Urinary bladder (tissue), 3 donors: ENCODE measurements at regions not wholly inside any gene's neighbourhood (a gene's known extent, or its start where the extent isn't known, plus 50 kb on each side); places are given as distances from the start of the nearest gene placed in this dataset.

ENCODE experiments used
- DNase-seq: peaks from one replicate; pipeline ENCODE4 v3.0.0-alpha.2; 2015; ENCODE audit errors: extremely low spot score
- H3K27ac ChIP-seq: one replicate; pipeline ENCODE4 v1.5.1; 2013; ENCODE audit warnings: low read depth, mild to moderate bottlenecking, moderate library complexity
- H3K36me3 ChIP-seq: one replicate; pipeline ENCODE4 v1.6.1; 2013; ENCODE audit warnings: mild to moderate bottlenecking, moderate library complexity; ENCODE audit not compliant: insufficient read depth
- H3K4me1 ChIP-seq: one replicate; pipeline ENCODE4 v1.6.1; 2013; ENCODE audit warnings: mild to moderate bottlenecking, moderate library complexity; ENCODE audit not compliant: insufficient read depth
- H3K4me3 ChIP-seq: one replicate; pipeline ENCODE4 v1.5.1; 2013; ENCODE audit warnings: low read depth, low read length
- WGBS: extraction: QIAGEN DNeasy Blood & Tissue Kit; methylation state at CpG from one replicate; pipeline ENCODE4 v1.1.7; 2013; 5-methylcytosine and 5-hydroxymethylcytosine counted together
- donor health status: healthy with polysubstance abuse.
- donor health status: healthy.

- no peak overlapping the region for H3K27ac ChIP-seq
- WGBS, result 85% methylated on average over 5 of the region's 5 CpGs
Observed at GRCh38 chr1:68938051-68938666, 441.3 kb upstream of the DEPDC1 start.

GRCh38 chr1:68950036-68950435 lies 453.2 kb upstream of the DEPDC1 start:
- DNase-seq, result no peak
- Histone ChIP-seq H3K36me3 (no peaks in the 10 kb centered on the region), H3K4me1 (no peaks in the 10 kb centered on the region), H3K27ac (no peak overlapping the region), H3K4me3 (no peak overlapping the region)
- WGBS, result 39% methylated on average over 3 of the region's 3 CpGs

More at GRCh38 chr1:68938051-68938666, 441.3 kb upstream of the DEPDC1 start:
- DNase-seq, result no peak
- H3K36me3 ChIP-seq, result no peaks in the 10 kb centered on the region
- H3K4me1 ChIP-seq, result no peaks in the 10 kb centered on the region
- H3K4me3 ChIP-seq, result no peak overlapping the region

- 39% methylated on average over 1 of the region's 1 CpG for WGBS
- Histone ChIP-seq H3K4me3 (no peak overlapping the region), H3K36me3 (no peaks in the 10 kb centered on the region), H3K27ac (no peak overlapping the region), H3K4me1 (no peaks in the 10 kb centered on the region)
- DNase-seq, result no peak
Observed at GRCh38 chr1:68953311-68953710, 456.4 kb upstream of the DEPDC1 start.

GRCh38 chr1:68954841-68955240 lies 458.0 kb upstream of the DEPDC1 start:
- Histone ChIP-seq H3K36me3 (no peaks in the 10 kb centered on the region), H3K4me3 (no peak overlapping the region), H3K27ac (no peak overlapping the region), H3K4me1 (no peaks in the 10 kb centered on the region)
- no peak for DNase-seq
- 70% methylated on average over 2 of the region's 2 CpGs for WGBS

- WGBS, result 45% methylated on average over 5 of the region's 5 CpGs
- H3K4me1 ChIP-seq, result no peaks in the 10 kb centered on the region
- no peak for DNase-seq
- no peak overlapping the region for H3K4me3 ChIP-seq
- no peak overlapping the region for H3K27ac ChIP-seq
- H3K36me3 ChIP-seq, result no peaks in the 10 kb centered on the region
Observed at GRCh38 chr1:68955424-68955823, 458.5 kb upstream of the DEPDC1 start.

GRCh38 chr1:68958958-68959357 lies 462.1 kb upstream of the DEPDC1 start:
- WGBS, result 22% methylated on average over 3 of the region's 3 CpGs
- DNase-seq, result no peak
- no peaks in the 10 kb centered on the region for H3K4me1 ChIP-seq
- H3K36me3 ChIP-seq, result no peaks in the 10 kb centered on the region
- H3K27ac ChIP-seq, result no peak overlapping the region
- H3K4me3 ChIP-seq, result no peak overlapping the region

GRCh38 chr1:68959461-68960030 lies 462.7 kb upstream of the DEPDC1 start:
- DNase-seq, result no peak
- 66% methylated on average over 1 of the region's 1 CpG for whole genome bisulfite sequencing
- Histone ChIP-seq H3K4me3 (no peak overlapping the region), H3K36me3 (no peaks in the 10 kb centered on the region), H3K27ac (no peak overlapping the region), H3K4me1 (no peaks in the 10 kb centered on the region)

GRCh38 chr1:68961143-68961542 lies 464.3 kb upstream of the DEPDC1 start:
- Histone ChIP-seq H3K36me3 (no peaks in the 10 kb centered on the region), H3K4me1 (no peaks in the 10 kb centered on the region), H3K27ac (no peak overlapping the region), H3K4me3 (no peak overlapping the region)
- no peak for DNase-seq
- WGBS, result 97% methylated on average over 1 of the region's 1 CpG

GRCh38 chr1:68963353-68963752 lies 466.5 kb upstream of the DEPDC1 start:
- 56% methylated on average over 3 of the region's 3 CpGs for WGBS
- Histone ChIP-seq H3K4me3 (no peak overlapping the region), H3K27ac (no peak overlapping the region), H3K36me3 (no peaks in the 10 kb centered on the region), H3K4me1 (no peaks in the 10 kb centered on the region)
- DNase-seq, result no peak

GRCh38 chr1:68969441-68969840 lies 472.6 kb upstream of the DEPDC1 start:
- no peak for DNase-seq
- no peaks in the 10 kb centered on the region for H3K4me1 ChIP-seq
- WGBS, result 72% methylated on average over 4 of the region's 4 CpGs
- H3K4me3 ChIP-seq, result no peak overlapping the region
- no peaks in the 10 kb centered on the region for H3K36me3 ChIP-seq
- H3K27ac ChIP-seq, result no peak overlapping the region

- H3K27ac ChIP-seq, result no peak overlapping the region
- no peaks in the 10 kb centered on the region for H3K36me3 ChIP-seq
- no peak overlapping the region for H3K4me3 ChIP-seq
- 83% methylated on average over 2 of the region's 2 CpGs for WGBS
- no peaks in the 10 kb centered on the region for H3K4me1 ChIP-seq
- DNase-seq, result no peak
Observed at GRCh38 chr1:68970571-68970970, 473.7 kb upstream of the DEPDC1 start.

GRCh38 chr1:68973459-68974244 lies 476.8 kb upstream of the DEPDC1 start:
- Histone ChIP-seq H3K27ac (no peak overlapping the region), H3K4me3 (no peak overlapping the region), H3K36me3 (no peaks in the 10 kb centered on the region), H3K4me1 (no peaks in the 10 kb centered on the region)
- DNase-seq, result no peak
- 80% methylated on average over 6 of the region's 6 CpGs for WGBS

GRCh38 chr1:68974447-68974846 lies 477.6 kb upstream of the DEPDC1 start:
- H3K4me3 ChIP-seq, result no peak overlapping the region
- no peaks in the 10 kb centered on the region for H3K36me3 ChIP-seq
- no peak for DNase-seq
- no peaks in the 10 kb centered on the region for H3K4me1 ChIP-seq
- H3K27ac ChIP-seq, result no peak overlapping the region
- WGBS, result 92% methylated on average over 5 of the region's 5 CpGs
